ENCODE measurements at regions not wholly inside any gene's neighbourhood (a gene's known extent, or its start where the extent isn't known, plus 50 kb on each side); places are given as distances from the start of the nearest gene placed in this dataset.
"Not testable (repeated sequence)": the region's sequence is repeated elsewhere in the genome, so short reads cannot be mapped to it uniquely, and the experiment has no call there.

DNA sequence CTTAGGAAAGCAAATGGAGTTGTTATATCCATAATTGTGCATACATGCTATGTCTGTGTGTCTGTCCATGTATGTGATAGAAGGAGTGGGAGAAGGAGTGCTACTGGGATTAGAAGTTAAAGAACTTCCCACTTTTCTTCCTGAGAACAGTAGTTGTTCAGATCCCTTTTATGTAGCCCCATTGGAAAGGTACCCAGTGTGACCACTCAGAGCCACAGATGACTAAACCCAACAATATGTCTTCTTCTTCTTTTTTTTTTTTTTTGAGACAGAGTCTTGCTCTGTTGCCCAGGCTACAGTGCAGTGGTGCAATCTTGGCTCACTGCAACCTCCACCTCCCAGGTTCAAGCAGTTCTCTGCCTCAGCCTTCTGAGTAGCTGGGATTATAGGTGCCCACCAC lies 176.7 kb upstream of the MAP1B start:
- H3K9ac ChIP-seq (ENCODE audit: low read depth, low read length); H3K4me3 ChIP-seq (ENCODE audit: insufficient read depth, low read depth, low read length); H3K27ac ChIP-seq (ENCODE audit: insufficient read depth, low read length); BruUV-seq (replicated peaks); H3K23ac ChIP-seq (ENCODE audit: low read depth, low read length); H3K9me3 ChIP-seq (ENCODE audit: control insufficient read depth, insufficient read depth, low read length); H3K36me3 ChIP-seq (ENCODE audit: control insufficient read depth, insufficient read depth, low read length); H2BK15ac ChIP-seq (ENCODE audit: low read depth, low read length); ATAC-seq (ENCODE audit: low read depth); POLR2A ChIA-PET (ENCODE audit: unreplicated experiment); H3K4me2 ChIP-seq (ENCODE audit: low read depth, low read length); H4K91ac ChIP-seq (ENCODE audit: insufficient read depth, low read depth, low read length); H2BK20ac ChIP-seq (ENCODE audit: low read depth, low read length); H3K56ac ChIP-seq (ENCODE audit: extremely low read depth, insufficient read depth, low read length); H4K5ac ChIP-seq (ENCODE audit: low read depth, low read length); H4K20me1 ChIP-seq (ENCODE audit: insufficient read depth, low read length); H3K14ac ChIP-seq (replicated peaks; ENCODE audit: low read depth, low read length); in situ Hi-C loops (cut with MboI; ENCODE audit: low sequenced_read_pairs); H2BK120ac ChIP-seq (ENCODE audit: low read depth, low read length); H4K8ac ChIP-seq (ENCODE audit: low read depth in 2 of 2, low read length in 2 of 2); H2AK9ac ChIP-seq (replicated peaks; ENCODE audit: low read depth, low read length, poor library complexity); intact Hi-C loops (cut with micrococcal nuclease); H3K27me3 ChIP-seq (ENCODE audit: control insufficient read depth, insufficient read depth, low read length); H2BK5ac ChIP-seq (ENCODE audit: low read depth, low read length, poor library complexity, severe bottlenecking); DNase-seq; H2AFZ ChIP-seq (replicated peaks; ENCODE audit: low read length, poor library complexity); H3K79me1 ChIP-seq (ENCODE audit: low read depth in 1 of 2, low read length in 2 of 2); H3K18ac ChIP-seq (ENCODE audit: low read depth, low read length); dilution Hi-C loops (cut with HindIII; ENCODE audit: low sequenced_read_pairs, unreplicated experiment); CTCF ChIA-PET; H2AK5ac ChIP-seq (ENCODE audit: low read depth, low read length); H3K4ac ChIP-seq (ENCODE audit: low read depth, low read length): not testable (repeated sequence)
- peaks cover 12% of the 10 kb centered on the region for H3K4me1 ChIP-seq (ENCODE audit: control insufficient read depth, insufficient read depth, low read length)
- peaks cover 11% of the 10 kb centered on the region for H3K9me1 ChIP-seq (ENCODE audit: insufficient read depth, low read length)

Data from IMR-90 (cell line).